H9 (cell line): ENCODE measurements at regions not wholly inside any gene's neighbourhood (a gene's known extent, or its start where the extent isn't known, plus 50 kb on each side); places are given as distances from the start of the nearest gene placed in this dataset.
A peak's percentile ranks its signal among the peaks of the same experiment; 100 is the strongest.

ENCODE experiments used
- DNase-seq: peaks from one replicate; pipeline ENCODE4 v3.0.0-alpha.2; 2017
- H2AFZ ChIP-seq: one replicate; pipeline ENCODE4 v1.6.1; 2013; ENCODE audit warnings: mild to moderate bottlenecking, low read length, control low read depth, moderate library complexity
- H2AK5ac ChIP-seq: 2 replicates; pipeline ENCODE4 v1.6.1; 2013; ENCODE audit warnings: low read length, control low read depth, mixed read lengths; ENCODE audit not compliant: insufficient read length
- H2BK120ac ChIP-seq: one replicate; pipeline ENCODE4 v1.6.1; 2013; ENCODE audit warnings: low read depth, mild to moderate bottlenecking, low read length, control low read depth, inconsistent platforms; ENCODE audit not compliant: poor library complexity, severe bottlenecking
- H2BK12ac ChIP-seq: 2 replicates; pipeline ENCODE4 v1.6.1; 2013; ENCODE audit warnings: low read length, control low read depth, mixed read lengths, low read depth; ENCODE audit not compliant: insufficient read length
- H2BK15ac ChIP-seq: 2 replicates; pipeline ENCODE4 v1.6.1; 2013; ENCODE audit warnings: low read depth, low read length, control low read depth
- H2BK20ac ChIP-seq: one replicate; pipeline ENCODE4 v1.6.1; 2013; ENCODE audit warnings: low read depth, mild to moderate bottlenecking, low read length, control low read depth, inconsistent platforms; ENCODE audit not compliant: poor library complexity, severe bottlenecking
- H2BK5ac ChIP-seq: 2 replicates; pipeline ENCODE4 v1.6.1; 2013; ENCODE audit warnings: low read length, control low read depth, mixed read lengths; ENCODE audit not compliant: insufficient read length
- H3K14ac ChIP-seq: 2 replicates; pipeline ENCODE4 v1.6.1; 2013; ENCODE audit warnings: low read length, control low read depth; ENCODE audit not compliant: insufficient read depth
- H3K18ac ChIP-seq: 2 replicates; pipeline ENCODE4 v1.6.1; 2013; ENCODE audit warnings: low read depth, mild to moderate bottlenecking, mixed read lengths, low read length, control low read depth; ENCODE audit not compliant: insufficient read length
- H3K23ac ChIP-seq: 2 replicates; pipeline ENCODE4 v1.6.1; 2013; ENCODE audit warnings: low read length, control low read depth, mixed read lengths, low read depth; ENCODE audit not compliant: insufficient read length
- H3K23me2 ChIP-seq: 2 replicates; pipeline ENCODE4 v1.6.1; 2013; ENCODE audit warnings: low read depth, mild to moderate bottlenecking, mixed read lengths, low read length, control low read depth; ENCODE audit not compliant: insufficient read length, poor library complexity, severe bottlenecking
- H3K27ac ChIP-seq: 2 replicates; pipeline ENCODE4 v1.5.1; 2013; ENCODE audit warnings: low read length, control low read depth, mixed read lengths, low read depth; ENCODE audit not compliant: insufficient read length
- H3K27me3 ChIP-seq: 2 replicates; pipeline ENCODE4 v1.6.1; 2013; ENCODE audit warnings: low read length, control low read depth, inconsistent platforms; ENCODE audit not compliant: insufficient read depth
- H3K4ac ChIP-seq: 2 replicates; pipeline ENCODE4 v1.6.1; 2013; ENCODE audit warnings: low read depth, mild to moderate bottlenecking, control low read depth, inconsistent platforms, low read length, moderate library complexity
- H3K4me1 ChIP-seq: 2 replicates; pipeline ENCODE4 v1.6.1; 2013; ENCODE audit warnings: low read length, control low read depth, inconsistent platforms; ENCODE audit not compliant: insufficient read depth
- H3K4me2 ChIP-seq: 2 replicates; pipeline ENCODE4 v1.6.1; 2013; ENCODE audit warnings: low read length, control low read depth, mixed read lengths; ENCODE audit not compliant: insufficient read length, insufficient read depth
- H3K56ac ChIP-seq: 2 replicates; pipeline ENCODE4 v1.6.1; 2013; ENCODE audit warnings: low read depth, mild to moderate bottlenecking, mixed read lengths, low read length, control low read depth; ENCODE audit not compliant: insufficient read length
- H3K79me1 ChIP-seq: 2 replicates; pipeline ENCODE4 v1.6.1; 2013; ENCODE audit warnings: low read depth, mild to moderate bottlenecking, moderate library complexity, low read length, control low read depth, inconsistent platforms; ENCODE audit not compliant: insufficient read depth, poor library complexity, severe bottlenecking
- H3K79me2 ChIP-seq: 2 replicates; pipeline ENCODE4 v1.6.1; 2013; ENCODE audit warnings: low read length, control low read depth, inconsistent platforms; ENCODE audit not compliant: insufficient read depth
- H3K9ac ChIP-seq: 2 replicates; pipeline ENCODE4 v1.6.1; 2013; ENCODE audit warnings: low read length, control low read depth, mixed read lengths; ENCODE audit not compliant: insufficient read length; ENCODE audit errors: extremely low read depth
- H3K9me3 ChIP-seq: one replicate; pipeline ENCODE4 v1.6.1; 2013; ENCODE audit warnings: low read depth, low read length, inconsistent platforms; ENCODE audit not compliant: control insufficient read depth
- H3T11ph ChIP-seq: one replicate; pipeline ENCODE4 v1.6.1; 2013; ENCODE audit warnings: mild to moderate bottlenecking, low read length, control low read depth, inconsistent platforms
- H4K20me1 ChIP-seq: one replicate; pipeline ENCODE4 v1.6.1; 2013; ENCODE audit not compliant: control insufficient read depth, insufficient read length, insufficient read depth
- H4K5ac ChIP-seq: 2 replicates; pipeline ENCODE4 v1.6.1; 2013; ENCODE audit warnings: low read depth, mild to moderate bottlenecking, mixed read lengths, low read length, control low read depth; ENCODE audit not compliant: insufficient read length
- H4K8ac ChIP-seq: replicated peaks from 2 replicates; pipeline ENCODE4 v1.6.1; 2013; ENCODE audit warnings: low read length, control low read depth, mixed read lengths, low read depth; ENCODE audit not compliant: insufficient read length
- H4K91ac ChIP-seq: 2 replicates; pipeline ENCODE4 v1.6.1; 2013; ENCODE audit warnings: low read depth, mild to moderate bottlenecking, moderate library complexity, mixed read lengths, low read length, control low read depth; ENCODE audit not compliant: insufficient read length
- H3K27ac Mint-ChIP-seq, 3 experiments: 2 replicates in 2 of 3; 3 replicates in 1 of 3; pipeline ENCODE4 v1.8.0; 2020 to 2021; ENCODE audit warnings: mixed read lengths in 3 of 3, mild to moderate bottlenecking in 1 of 3, moderate library complexity in 1 of 3
- H3K27me3 Mint-ChIP-seq: 2 replicates; pipeline ENCODE4 v1.8.0; 2021; ENCODE audit warnings: low read depth, mild to moderate bottlenecking, moderate library complexity, mixed read lengths
- H3K36me3 Mint-ChIP-seq, 3 experiments: 2 replicates in 2 of 3; 3 replicates in 1 of 3; pipeline ENCODE4 v1.8.0; 2020 to 2021; ENCODE audit warnings: low read depth in 3 of 3, mixed read lengths in 3 of 3; ENCODE audit not compliant: insufficient read depth in 1 of 3
- H3K4me1 Mint-ChIP-seq, 2 experiments: 2 replicates each; pipeline ENCODE4 v1.8.0; 2020; ENCODE audit warnings: mixed read lengths in 2 of 2
- H3K4me3 Mint-ChIP-seq, 2 experiments: 2 replicates in 1 of 2; 3 replicates in 1 of 2; pipeline ENCODE4 v1.8.0; 2020 to 2021; ENCODE audit warnings: mild to moderate bottlenecking in 2 of 2, mixed read lengths in 2 of 2, moderate library complexity in 1 of 2
- H3K9me3 Mint-ChIP-seq, 2 experiments: 2 replicates in 1 of 2; 3 replicates in 1 of 2; pipeline ENCODE4 v1.8.0; 2020; ENCODE audit warnings: mild to moderate bottlenecking in 2 of 2, mixed read lengths in 2 of 2, moderate library complexity in 1 of 2
- WGBS: extraction: QIAGEN DNeasy Blood & Tissue Kit; methylation state at CpG from one replicate; pipeline ENCODE4 v1.1.7; 2013; ENCODE audit warnings: missing lambda C conversion rate, low lambda C conversion rate, mixed read lengths; ENCODE audit not compliant: insufficient read length; ENCODE audit errors: extremely low coverage; 5-methylcytosine and 5-hydroxymethylcytosine counted together
- TF ChIP-seq, protein P1 (sequence below): fragments of 200-600 bp; sonication (generic); conservative IDR thresholded peaks from 3 replicates; pipeline ENCODE4 v1.8.0; 2021; ENCODE audit warnings: antibody characterized with exemption, mild to moderate bottlenecking

DNA sequence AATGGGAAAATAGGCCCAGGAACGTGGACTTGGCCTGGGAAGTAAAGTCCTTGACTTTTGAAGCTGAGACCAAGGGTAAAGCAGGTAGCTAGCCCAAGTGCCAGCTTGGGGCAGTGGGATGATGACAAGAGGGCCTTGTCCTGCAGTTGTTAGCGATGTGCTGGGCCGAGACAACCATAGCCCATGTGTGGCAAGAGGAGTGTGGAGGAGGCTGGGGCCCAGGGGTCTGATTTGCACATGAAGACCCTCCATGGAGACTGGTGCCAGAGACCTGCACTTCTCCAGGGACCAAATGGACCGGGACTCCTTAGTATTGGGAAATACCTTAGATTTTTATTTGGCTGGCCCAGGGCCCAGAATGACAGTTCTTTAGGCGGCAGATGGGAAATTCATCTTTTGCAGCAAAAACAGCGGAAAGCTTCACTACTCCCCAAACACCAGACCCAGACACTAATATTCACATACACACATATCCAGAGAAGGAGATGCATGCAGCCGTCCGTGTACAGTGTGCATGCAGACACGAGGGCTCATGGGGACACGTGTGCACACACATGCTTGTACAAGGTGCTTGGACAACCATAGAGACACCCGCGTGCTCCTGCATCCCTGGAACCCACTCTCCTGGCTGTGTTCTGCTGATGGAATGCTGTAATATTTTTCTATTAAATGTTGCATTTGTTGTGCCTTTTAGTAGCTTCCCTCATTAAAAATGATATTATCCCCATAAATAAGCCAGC lies 78.1 kb upstream of the CSF3R start:
- H2AK5ac ChIP-seq = no peak overlapping the region
- H2BK120ac ChIP-seq = no peak overlapping the region
- no peak overlapping the region for H4K91ac ChIP-seq
- no peak overlapping the region for H3K56ac ChIP-seq
- peaks cover 0 to 3% of the 10 kb centered on the region in 2 experiments; a peak in 2 of 4 replicates for H3K4me1 Mint-ChIP-seq
- no peak overlapping the region for H3K23ac ChIP-seq
- no peak overlapping the region for H3T11ph ChIP-seq
- H3K27me3 Mint-ChIP-seq = peaks cover 8% of the 10 kb centered on the region
- no peaks in the 10 kb centered on the region for H3K23me2 ChIP-seq
- no peak overlapping the region for H4K8ac ChIP-seq
- DNase-seq = peak; percentile 19
- no peak overlapping the region for H3K9ac ChIP-seq
- H3K36me3 Mint-ChIP-seq = no peaks in the 10 kb centered on the region
- H3K4me2 ChIP-seq = no peak overlapping the region
- no peak overlapping the region for H3K4me3 Mint-ChIP-seq
- WGBS = no CpG with 5 or more reads among the region's 12 CpGs
- TF ChIP-seq, protein P1, sequence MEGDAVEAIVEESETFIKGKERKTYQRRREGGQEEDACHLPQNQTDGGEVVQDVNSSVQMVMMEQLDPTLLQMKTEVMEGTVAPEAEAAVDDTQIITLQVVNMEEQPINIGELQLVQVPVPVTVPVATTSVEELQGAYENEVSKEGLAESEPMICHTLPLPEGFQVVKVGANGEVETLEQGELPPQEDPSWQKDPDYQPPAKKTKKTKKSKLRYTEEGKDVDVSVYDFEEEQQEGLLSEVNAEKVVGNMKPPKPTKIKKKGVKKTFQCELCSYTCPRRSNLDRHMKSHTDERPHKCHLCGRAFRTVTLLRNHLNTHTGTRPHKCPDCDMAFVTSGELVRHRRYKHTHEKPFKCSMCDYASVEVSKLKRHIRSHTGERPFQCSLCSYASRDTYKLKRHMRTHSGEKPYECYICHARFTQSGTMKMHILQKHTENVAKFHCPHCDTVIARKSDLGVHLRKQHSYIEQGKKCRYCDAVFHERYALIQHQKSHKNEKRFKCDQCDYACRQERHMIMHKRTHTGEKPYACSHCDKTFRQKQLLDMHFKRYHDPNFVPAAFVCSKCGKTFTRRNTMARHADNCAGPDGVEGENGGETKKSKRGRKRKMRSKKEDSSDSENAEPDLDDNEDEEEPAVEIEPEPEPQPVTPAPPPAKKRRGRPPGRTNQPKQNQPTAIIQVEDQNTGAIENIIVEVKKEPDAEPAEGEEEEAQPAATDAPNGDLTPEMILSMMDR = no peak
- no peak overlapping the region for H3K4ac ChIP-seq
- no peaks in the 10 kb centered on the region for H3K79me1 ChIP-seq
- no peak overlapping the region for H2AFZ ChIP-seq
- no peak overlapping the region for H2BK5ac ChIP-seq
- H3K79me2 ChIP-seq = no peaks in the 10 kb centered on the region; the same call in 1 of the 2 replicates
- H3K18ac ChIP-seq = no peak overlapping the region
- no peak overlapping the region for H2BK15ac ChIP-seq
- no peaks in the 10 kb centered on the region for H3K9me3 Mint-ChIP-seq
- no peak overlapping the region for H3K27ac ChIP-seq
- no peaks in the 10 kb centered on the region for H3K27me3 ChIP-seq
- no peaks in the 10 kb centered on the region for H3K4me1 ChIP-seq
- no peak overlapping the region for H3K14ac ChIP-seq
- H2BK20ac ChIP-seq = no peak overlapping the region
- no peaks in the 10 kb centered on the region for H4K20me1 ChIP-seq
- no peak overlapping the region; a peak in 1 of 7 replicates for H3K27ac Mint-ChIP-seq
- no peak overlapping the region for H4K5ac ChIP-seq
- no peak overlapping the region for H2BK12ac ChIP-seq
- no peaks in the 10 kb centered on the region for H3K9me3 ChIP-seq
